ENCODE measurements at regions not wholly inside any gene's neighbourhood (a gene's known extent, or its start where the extent isn't known, plus 50 kb on each side); places are given as distances from the start of the nearest gene placed in this dataset.

GRCh38 chr1:232467073-232467760 lies 162.7 kb downstream of the SIPA1L2 start:
- DNase-seq: no peak
- no peaks in the 10 kb centered on the region for H3K36me3 ChIP-seq (ENCODE audit: insufficient read depth, low read length)
- no peak overlapping the region for H3K9ac ChIP-seq (ENCODE audit: low read length)
- no peaks in the 10 kb centered on the region for H3K79me2 ChIP-seq (ENCODE audit: low read length)
- H4K20me1 ChIP-seq (ENCODE audit: insufficient read depth, low read depth, low read length): no peaks in the 10 kb centered on the region
- H2AFZ ChIP-seq (ENCODE audit: low read length): no peak overlapping the region
- no peaks in the 10 kb centered on the region for H3K27me3 ChIP-seq (ENCODE audit: low read length)
- H3K4me3 ChIP-seq (ENCODE audit: low read length): no peak overlapping the region
- H3K9me2 ChIP-seq (replicated peaks; ENCODE audit: insufficient read depth, low read length): no peaks in the 10 kb centered on the region
- 0 out of 2 replicates have a peak, but pooled peaks cover under 1% of the 10 kb centered on the region for H3K4me1 ChIP-seq (ENCODE audit: low read length)
- no peak overlapping the region for H3K27ac ChIP-seq (ENCODE audit: low read length)
- H3K9me3 ChIP-seq (ENCODE audit: low read length): no peaks in the 10 kb centered on the region
- no peak overlapping the region for H3K4me2 ChIP-seq (ENCODE audit: low read depth, low read length, poor library complexity, severe bottlenecking)

GRCh38 chr1:232464325-232464724 lies 165.6 kb downstream of the SIPA1L2 start:
- no peak overlapping the region for H3K4me2 ChIP-seq (ENCODE audit: low read depth, low read length, poor library complexity, severe bottlenecking)
- H3K27ac ChIP-seq (ENCODE audit: low read length): no peak overlapping the region
- DNase-seq: no peak
- no peaks in the 10 kb centered on the region for H4K20me1 ChIP-seq (ENCODE audit: insufficient read depth, low read depth, low read length)
- H3K4me1 ChIP-seq (ENCODE audit: low read length): no peaks in the 10 kb centered on the region
- H3K27me3 ChIP-seq (ENCODE audit: low read length): no peaks in the 10 kb centered on the region
- H3K9ac ChIP-seq (ENCODE audit: low read length): no peak overlapping the region
- H3K36me3 ChIP-seq (ENCODE audit: insufficient read depth, low read length): no peaks in the 10 kb centered on the region
- no peaks in the 10 kb centered on the region for H3K79me2 ChIP-seq (ENCODE audit: low read length)
- H2AFZ ChIP-seq (ENCODE audit: low read length): no peak overlapping the region
- H3K9me2 ChIP-seq (replicated peaks; ENCODE audit: insufficient read depth, low read length): no peaks in the 10 kb centered on the region
- no peak overlapping the region for H3K4me3 ChIP-seq (ENCODE audit: low read length)
- H3K9me3 ChIP-seq (ENCODE audit: low read length): no peaks in the 10 kb centered on the region

DNA sequence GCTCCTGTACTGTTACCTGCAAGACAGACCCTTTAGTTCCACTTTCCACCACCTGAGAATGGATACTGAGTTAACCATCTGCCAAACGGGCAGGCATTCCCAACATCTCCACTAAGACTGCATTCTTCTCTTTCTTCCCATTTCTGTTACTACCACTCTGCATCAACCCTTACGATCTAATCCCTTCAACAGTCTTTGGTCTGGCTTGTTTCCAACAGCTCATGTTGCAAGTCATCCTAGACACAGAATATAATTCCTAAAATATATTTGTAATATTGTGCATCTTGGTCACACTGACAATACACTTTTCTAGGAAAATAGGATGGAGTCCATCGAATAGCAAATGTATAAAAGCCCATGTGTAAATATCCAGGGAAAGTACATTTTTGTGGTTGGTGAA lies 166.7 kb downstream of the SIPA1L2 start:
- Histone ChIP-seq H3K9me2 (replicated peaks; ENCODE audit: insufficient read depth, low read length) (no peaks in the 10 kb centered on the region), H2AFZ (ENCODE audit: low read length) (no peak overlapping the region), H3K4me3 (ENCODE audit: low read length) (no peak overlapping the region), H3K36me3 (ENCODE audit: insufficient read depth, low read length) (no peaks in the 10 kb centered on the region), H3K9me3 (ENCODE audit: low read length) (no peaks in the 10 kb centered on the region), H3K9ac (ENCODE audit: low read length) (no peak overlapping the region), H3K79me2 (ENCODE audit: low read length) (no peaks in the 10 kb centered on the region), H3K27ac (ENCODE audit: low read length) (no peak overlapping the region), H3K27me3 (ENCODE audit: low read length) (no peaks in the 10 kb centered on the region), H3K4me1 (ENCODE audit: low read length) (no peaks in the 10 kb centered on the region), H3K4me2 (ENCODE audit: low read depth, low read length, poor library complexity, severe bottlenecking) (no peak overlapping the region), H4K20me1 (ENCODE audit: insufficient read depth, low read depth, low read length) (no peaks in the 10 kb centered on the region)
- DNase-seq: no peak

DNA sequence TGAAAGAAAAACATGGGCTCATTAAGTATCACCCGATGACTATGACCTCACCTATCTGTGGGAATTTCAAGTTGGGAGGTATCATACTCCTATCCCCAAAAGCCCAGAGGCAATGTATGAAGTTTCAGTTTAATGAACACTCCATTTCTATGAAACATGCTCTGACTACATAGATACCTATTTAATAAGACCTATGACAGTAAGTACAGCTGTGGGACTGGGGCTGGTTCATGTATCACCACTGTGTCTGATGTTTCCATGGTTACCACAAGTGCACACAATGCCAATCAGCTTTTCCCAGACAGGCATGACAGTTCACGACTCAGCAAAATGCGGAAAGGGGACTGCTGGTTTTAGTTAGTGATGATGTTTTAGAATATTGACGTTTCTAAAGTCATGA lies 167.7 kb downstream of the SIPA1L2 start:
- Histone ChIP-seq H3K79me2 (ENCODE audit: low read length) (no peaks in the 10 kb centered on the region), H3K9ac (ENCODE audit: low read length) (no peak overlapping the region), H3K27me3 (ENCODE audit: low read length) (no peaks in the 10 kb centered on the region), H4K20me1 (ENCODE audit: insufficient read depth, low read depth, low read length) (no peaks in the 10 kb centered on the region), H3K4me1 (ENCODE audit: low read length) (no peaks in the 10 kb centered on the region), H2AFZ (ENCODE audit: low read length) (no peak overlapping the region), H3K4me2 (ENCODE audit: low read depth, low read length, poor library complexity, severe bottlenecking) (no peak overlapping the region), H3K4me3 (ENCODE audit: low read length) (no peak overlapping the region), H3K36me3 (ENCODE audit: insufficient read depth, low read length) (no peaks in the 10 kb centered on the region), H3K9me2 (replicated peaks; ENCODE audit: insufficient read depth, low read length) (no peaks in the 10 kb centered on the region), H3K27ac (ENCODE audit: low read length) (no peak overlapping the region), H3K9me3 (ENCODE audit: low read length) (no peaks in the 10 kb centered on the region)
- DNase-seq: no peak

GRCh38 chr1:232459826-232460225 lies 170.1 kb downstream of the SIPA1L2 start:
- H3K27ac ChIP-seq (ENCODE audit: low read length): no peak overlapping the region
- no peak overlapping the region for H3K9ac ChIP-seq (ENCODE audit: low read length)
- no peak overlapping the region for H2AFZ ChIP-seq (ENCODE audit: low read length)
- H4K20me1 ChIP-seq (ENCODE audit: insufficient read depth, low read depth, low read length): no peaks in the 10 kb centered on the region
- H3K4me2 ChIP-seq (ENCODE audit: low read depth, low read length, poor library complexity, severe bottlenecking): no peak overlapping the region
- no peak for DNase-seq
- H3K9me2 ChIP-seq (replicated peaks; ENCODE audit: insufficient read depth, low read length): no peaks in the 10 kb centered on the region
- H3K36me3 ChIP-seq (ENCODE audit: insufficient read depth, low read length): no peaks in the 10 kb centered on the region
- no peaks in the 10 kb centered on the region for H3K9me3 ChIP-seq (ENCODE audit: low read length)
- no peaks in the 10 kb centered on the region for H3K27me3 ChIP-seq (ENCODE audit: low read length)
- H3K4me1 ChIP-seq (ENCODE audit: low read length): no peaks in the 10 kb centered on the region
- H3K79me2 ChIP-seq (ENCODE audit: low read length): no peaks in the 10 kb centered on the region
- no peak overlapping the region for H3K4me3 ChIP-seq (ENCODE audit: low read length)

DNA sequence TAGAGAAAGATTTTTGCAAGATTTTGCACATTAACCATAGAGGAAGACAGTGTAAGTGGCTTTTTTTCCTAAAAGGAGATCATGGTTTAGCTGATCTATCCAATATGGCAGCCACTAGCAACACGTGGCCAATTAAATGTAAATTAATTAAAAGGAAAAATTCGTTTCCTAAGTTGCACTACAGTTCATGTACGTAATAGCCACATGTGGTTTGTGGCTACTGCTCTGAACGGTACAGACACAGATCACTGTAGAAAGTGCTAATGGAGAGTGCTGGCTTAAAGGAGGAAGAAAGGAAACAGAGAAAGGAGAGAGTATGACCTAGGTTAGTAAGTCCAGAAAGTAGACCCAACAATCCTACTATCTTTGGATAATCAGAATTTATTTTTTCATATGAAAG lies 170.8 kb downstream of the SIPA1L2 start:
- Histone ChIP-seq H3K4me2 (ENCODE audit: low read depth, low read length, poor library complexity, severe bottlenecking) (no peak overlapping the region), H3K4me1 (ENCODE audit: low read length) (no peaks in the 10 kb centered on the region), H3K79me2 (ENCODE audit: low read length) (no peaks in the 10 kb centered on the region), H3K9me2 (replicated peaks; ENCODE audit: insufficient read depth, low read length) (no peaks in the 10 kb centered on the region), H3K27ac (ENCODE audit: low read length) (no peak overlapping the region), H4K20me1 (ENCODE audit: insufficient read depth, low read depth, low read length) (no peaks in the 10 kb centered on the region), H3K36me3 (ENCODE audit: insufficient read depth, low read length) (no peaks in the 10 kb centered on the region), H3K27me3 (ENCODE audit: low read length) (no peaks in the 10 kb centered on the region), H3K9ac (ENCODE audit: low read length) (no peak overlapping the region), H2AFZ (ENCODE audit: low read length) (no peak overlapping the region), H3K9me3 (ENCODE audit: low read length) (no peaks in the 10 kb centered on the region), H3K4me3 (ENCODE audit: low read length) (no peak overlapping the region)
- DNase-seq: no peak

DNA sequence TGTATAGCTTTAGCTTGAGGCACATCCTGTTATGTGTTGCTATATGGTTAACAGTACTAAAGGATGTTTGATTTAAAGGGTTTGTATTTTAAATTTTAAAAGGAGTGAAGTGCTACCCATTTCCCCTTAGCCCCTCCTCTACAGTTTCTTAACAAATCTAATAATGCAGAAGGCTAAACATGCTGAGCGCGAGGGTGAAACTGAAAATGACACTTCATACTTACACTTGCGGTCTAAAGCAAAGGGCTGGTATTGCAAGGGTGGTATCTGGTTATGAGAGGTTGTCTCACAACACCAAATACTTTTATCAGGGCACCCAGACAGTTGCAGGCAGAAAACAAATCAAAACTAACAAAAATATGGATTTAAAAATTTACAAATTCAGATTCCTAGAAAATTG lies 172.3 kb downstream of the SIPA1L2 start:
- DNase-seq: no peak
- H4K20me1 ChIP-seq (ENCODE audit: insufficient read depth, low read depth, low read length): no peaks in the 10 kb centered on the region
- H3K36me3 ChIP-seq (ENCODE audit: insufficient read depth, low read length): no peaks in the 10 kb centered on the region
- no peak overlapping the region for H3K4me3 ChIP-seq (ENCODE audit: low read length)
- H3K27me3 ChIP-seq (ENCODE audit: low read length): no peaks in the 10 kb centered on the region
- H3K9me3 ChIP-seq (ENCODE audit: low read length): no peaks in the 10 kb centered on the region
- no peak overlapping the region for H2AFZ ChIP-seq (ENCODE audit: low read length)
- no peak overlapping the region for H3K4me2 ChIP-seq (ENCODE audit: low read depth, low read length, poor library complexity, severe bottlenecking)
- H3K79me2 ChIP-seq (ENCODE audit: low read length): no peaks in the 10 kb centered on the region
- no peak overlapping the region for H3K27ac ChIP-seq (ENCODE audit: low read length)
- H3K9ac ChIP-seq (ENCODE audit: low read length): no peak overlapping the region
- no peaks in the 10 kb centered on the region for H3K9me2 ChIP-seq (replicated peaks; ENCODE audit: insufficient read depth, low read length)
- no peaks in the 10 kb centered on the region for H3K4me1 ChIP-seq (ENCODE audit: low read length)

GRCh38 chr1:232456714-232457113 lies 173.2 kb downstream of the SIPA1L2 start:
- DNase-seq: no peak
- H3K9me2 ChIP-seq (replicated peaks; ENCODE audit: insufficient read depth, low read length): no peaks in the 10 kb centered on the region
- H3K9ac ChIP-seq (ENCODE audit: low read length): no peak overlapping the region
- no peaks in the 10 kb centered on the region for H3K79me2 ChIP-seq (ENCODE audit: low read length)
- no peak overlapping the region for H2AFZ ChIP-seq (ENCODE audit: low read length)
- no peaks in the 10 kb centered on the region for H3K27me3 ChIP-seq (ENCODE audit: low read length)
- H3K4me1 ChIP-seq (ENCODE audit: low read length): no peaks in the 10 kb centered on the region
- no peak overlapping the region for H3K4me2 ChIP-seq (ENCODE audit: low read depth, low read length, poor library complexity, severe bottlenecking)
- H3K36me3 ChIP-seq (ENCODE audit: insufficient read depth, low read length): no peaks in the 10 kb centered on the region
- no peaks in the 10 kb centered on the region for H3K9me3 ChIP-seq (ENCODE audit: low read length)
- H4K20me1 ChIP-seq (ENCODE audit: insufficient read depth, low read depth, low read length): no peaks in the 10 kb centered on the region
- H3K27ac ChIP-seq (ENCODE audit: low read length): no peak overlapping the region
- H3K4me3 ChIP-seq (ENCODE audit: low read length): no peak overlapping the region
